ENCODE measurements at regions not wholly inside any gene's neighbourhood (a gene's known extent, or its start where the extent isn't known, plus 50 kb on each side); places are given as distances from the start of the nearest gene placed in this dataset.

GRCh38 chr13:24091080-24091479 lies 69.4 kb upstream of the SPATA13 start:
- peaks cover 30% of the 10 kb centered on the region for H3K4me1 Mint-ChIP-seq (ENCODE audit: unreplicated experiment)
- TF ChIP-seq, protein P1, sequence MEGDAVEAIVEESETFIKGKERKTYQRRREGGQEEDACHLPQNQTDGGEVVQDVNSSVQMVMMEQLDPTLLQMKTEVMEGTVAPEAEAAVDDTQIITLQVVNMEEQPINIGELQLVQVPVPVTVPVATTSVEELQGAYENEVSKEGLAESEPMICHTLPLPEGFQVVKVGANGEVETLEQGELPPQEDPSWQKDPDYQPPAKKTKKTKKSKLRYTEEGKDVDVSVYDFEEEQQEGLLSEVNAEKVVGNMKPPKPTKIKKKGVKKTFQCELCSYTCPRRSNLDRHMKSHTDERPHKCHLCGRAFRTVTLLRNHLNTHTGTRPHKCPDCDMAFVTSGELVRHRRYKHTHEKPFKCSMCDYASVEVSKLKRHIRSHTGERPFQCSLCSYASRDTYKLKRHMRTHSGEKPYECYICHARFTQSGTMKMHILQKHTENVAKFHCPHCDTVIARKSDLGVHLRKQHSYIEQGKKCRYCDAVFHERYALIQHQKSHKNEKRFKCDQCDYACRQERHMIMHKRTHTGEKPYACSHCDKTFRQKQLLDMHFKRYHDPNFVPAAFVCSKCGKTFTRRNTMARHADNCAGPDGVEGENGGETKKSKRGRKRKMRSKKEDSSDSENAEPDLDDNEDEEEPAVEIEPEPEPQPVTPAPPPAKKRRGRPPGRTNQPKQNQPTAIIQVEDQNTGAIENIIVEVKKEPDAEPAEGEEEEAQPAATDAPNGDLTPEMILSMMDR (conservative IDR thresholded peaks at IDR 0.05) = no peak

DNA sequence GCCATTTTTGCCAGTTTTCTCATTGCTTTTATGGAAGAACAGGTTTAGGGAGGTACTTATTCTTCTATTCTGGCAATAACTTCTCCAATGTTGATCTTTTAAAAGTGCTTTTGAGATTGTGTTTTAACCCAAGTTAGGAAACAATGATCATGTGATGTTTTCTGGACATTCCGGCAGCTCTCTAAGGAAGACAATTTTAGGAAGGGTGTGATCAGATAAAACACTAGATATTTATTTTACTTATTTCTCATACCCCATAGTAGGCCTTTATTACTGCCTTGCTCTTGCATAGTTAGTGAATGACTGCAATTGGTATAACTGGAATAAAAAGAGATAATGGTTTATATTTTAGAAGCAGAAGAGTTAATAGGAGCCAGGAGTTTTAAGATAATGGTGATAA lies 68.4 kb upstream of the SPATA13 start:
- DNase-seq (ENCODE audit: extremely low spot score, unreplicated experiment) = no peak
- Mint-ChIP-seq H3K36me3 (no peaks in the 10 kb centered on the region), H3K27me3 (no peaks in the 10 kb centered on the region), H3K4me1 (ENCODE audit: unreplicated experiment) (peaks cover 28% of the 10 kb centered on the region), H3K4me3 (no peak overlapping the region), H3K9me3 (peaks cover 8% of the 10 kb centered on the region), H3K27ac (no peak overlapping the region)
- TF ChIP-seq, protein P1 (conservative IDR thresholded peaks at IDR 0.05) = no peak

More at GRCh38 chr13:24091080-24091479, 69.4 kb upstream of the SPATA13 start:
- Mint-ChIP-seq H3K36me3 (no peaks in the 10 kb centered on the region), H3K9me3 (peaks cover 8% of the 10 kb centered on the region), H3K4me3 (no peak overlapping the region), H3K27me3 (no peaks in the 10 kb centered on the region), H3K27ac (no peak overlapping the region)
- DNase-seq (ENCODE audit: extremely low spot score, unreplicated experiment) = no peak

DNA sequence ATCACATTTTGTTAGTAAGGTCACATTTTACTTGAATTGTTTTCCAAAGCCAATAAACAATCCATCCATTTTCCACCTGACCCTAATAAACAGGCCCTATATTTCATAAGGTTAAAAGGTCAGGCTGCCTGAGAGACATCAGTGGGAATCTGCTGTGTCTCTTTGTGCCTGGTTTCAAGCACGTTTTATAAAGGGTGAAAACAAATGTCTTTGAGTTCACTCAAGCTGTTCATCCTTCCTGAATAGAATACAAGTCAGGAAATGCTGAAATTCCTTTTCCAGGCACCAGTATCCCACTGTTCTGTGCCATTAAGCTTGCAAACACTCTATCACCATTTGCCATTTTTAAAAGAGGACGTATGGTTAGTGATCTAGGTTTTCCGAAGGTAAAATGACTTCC lies 67.5 kb upstream of the SPATA13 start:
- no peaks in the 10 kb centered on the region for H3K27me3 Mint-ChIP-seq
- H3K4me1 Mint-ChIP-seq (ENCODE audit: unreplicated experiment) = peaks cover 30% of the 10 kb centered on the region
- peaks cover 8% of the 10 kb centered on the region for H3K9me3 Mint-ChIP-seq
- no peaks in the 10 kb centered on the region for H3K36me3 Mint-ChIP-seq
- DNase-seq (ENCODE audit: extremely low spot score, unreplicated experiment) = no peak
- no peak overlapping the region for H3K4me3 Mint-ChIP-seq
- TF ChIP-seq, protein P1 (conservative IDR thresholded peaks at IDR 0.05) = no peak
- no peak overlapping the region for H3K27ac Mint-ChIP-seq

DNA sequence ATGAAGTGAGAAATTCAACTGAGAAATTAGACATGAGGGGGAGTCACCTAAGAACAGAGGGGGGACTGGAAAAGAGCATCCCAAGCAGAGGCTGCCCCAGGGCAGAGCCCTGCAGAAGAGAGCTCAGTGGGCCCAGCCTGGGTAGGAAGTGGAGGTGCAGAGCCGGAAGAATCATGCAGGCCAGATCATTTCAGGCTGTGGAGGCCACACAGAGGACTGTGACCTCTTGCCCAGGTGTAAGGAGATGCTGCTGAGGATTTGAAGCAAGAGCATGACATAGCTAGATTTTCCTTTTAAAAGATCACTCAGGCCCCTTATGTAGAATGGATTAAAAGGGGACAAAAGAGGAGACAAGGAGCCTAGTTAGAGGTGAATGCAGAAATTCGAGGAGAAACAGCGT lies 63.9 kb upstream of the SPATA13 start:
- Mint-ChIP-seq H3K4me1 (ENCODE audit: unreplicated experiment) (peaks cover 31% of the 10 kb centered on the region), H3K36me3 (no peaks in the 10 kb centered on the region), H3K27ac (no peak overlapping the region)

GRCh38 chr13:24097064-24097463 lies 63.5 kb upstream of the SPATA13 start:
- no peak overlapping the region for H3K4me3 Mint-ChIP-seq
- no peaks in the 10 kb centered on the region for H3K27me3 Mint-ChIP-seq
- H3K9me3 Mint-ChIP-seq = peaks cover 8% of the 10 kb centered on the region
- DNase-seq (ENCODE audit: extremely low spot score, unreplicated experiment) = no peak
- TF ChIP-seq, protein P1 (conservative IDR thresholded peaks at IDR 0.05) = no peak
- no peaks in the 10 kb centered on the region for H3K36me3 Mint-ChIP-seq
- H3K27ac Mint-ChIP-seq = no peak overlapping the region
- H3K4me1 Mint-ChIP-seq (ENCODE audit: unreplicated experiment) = peaks cover 28% of the 10 kb centered on the region

More for the DNA sequence above, 63.9 kb upstream of the SPATA13 start:
- TF ChIP-seq, protein P1 (conservative IDR thresholded peaks at IDR 0.05) = no peak
- Mint-ChIP-seq H3K4me3 (no peak overlapping the region), H3K9me3 (peaks cover 8% of the 10 kb centered on the region), H3K27me3 (no peaks in the 10 kb centered on the region)
- no peak for DNase-seq (ENCODE audit: extremely low spot score, unreplicated experiment)

- Mint-ChIP-seq H3K27me3 (no peaks in the 10 kb centered on the region), H3K27ac (no peak overlapping the region)
- TF ChIP-seq, protein P1 (conservative IDR thresholded peaks at IDR 0.05) = no peak
These were observed 62.9 kb upstream of the SPATA13 start for GRCh38 chr13:24097667-24098066.

More at GRCh38 chr13:24097667-24098066, 62.9 kb upstream of the SPATA13 start:
- Mint-ChIP-seq H3K9me3 (peaks cover 8% of the 10 kb centered on the region), H3K4me1 (ENCODE audit: unreplicated experiment) (peaks cover 22% of the 10 kb centered on the region), H3K4me3 (no peak overlapping the region), H3K36me3 (no peaks in the 10 kb centered on the region)
- DNase-seq (ENCODE audit: extremely low spot score, unreplicated experiment) = no peak

All from type B pancreatic cell (in vitro differentiated cells).